HG03108 (cell line): ENCODE measurements at regions not wholly inside any gene's neighbourhood (a gene's known extent, or its start where the extent isn't known, plus 50 kb on each side); places are given as distances from the start of the nearest gene placed in this dataset.

Source experiments
- ATAC-seq: cut with Tn5 transposase; IDR thresholded peaks from one replicate; pipeline ENCODE4 v1.9.1; 2021; ENCODE audit warnings: moderate library complexity; ENCODE audit not compliant: unreplicated experiment

- ATAC-seq: no peak
Measured at GRCh38 chr5:158380661-158381060, 521.7 kb upstream of the CLINT1 start.

- no peak for ATAC-seq
Measured at GRCh38 chr5:158378931-158379330, 520.0 kb upstream of the CLINT1 start.

- no peak for ATAC-seq
Measured at GRCh38 chr5:158376679-158377078, 517.7 kb upstream of the CLINT1 start.

GRCh38 chr5:158375531-158375930 lies 516.6 kb upstream of the CLINT1 start:
- ATAC-seq: no peak

GRCh38 chr5:158373608-158374395 lies 514.9 kb upstream of the CLINT1 start:
- no peak for ATAC-seq

GRCh38 chr5:158369241-158369640 lies 510.3 kb upstream of the CLINT1 start:
- ATAC-seq: no peak

- no peak for ATAC-seq
Measured at GRCh38 chr5:158368686-158369085, 509.7 kb upstream of the CLINT1 start.

- no peak for ATAC-seq
Measured at GRCh38 chr5:158364367-158364766, 505.4 kb upstream of the CLINT1 start.

- no peak for ATAC-seq
Measured at GRCh38 chr5:158354958-158355357, 496.0 kb upstream of the CLINT1 start.

- no peak for ATAC-seq
Measured at GRCh38 chr5:158351485-158352125, 492.7 kb upstream of the CLINT1 start.

GRCh38 chr5:158349987-158350386 lies 491.0 kb upstream of the CLINT1 start:
- no peak for ATAC-seq

GRCh38 chr5:158344376-158344775 lies 485.4 kb upstream of the CLINT1 start:
- ATAC-seq: no peak

- no peak for ATAC-seq
Measured at GRCh38 chr5:158340608-158341007, 481.7 kb upstream of the CLINT1 start.

- ATAC-seq: no peak
Measured at GRCh38 chr5:158326256-158326655, 467.3 kb upstream of the CLINT1 start.

GRCh38 chr5:158324236-158324635 lies 465.3 kb upstream of the CLINT1 start:
- no peak for ATAC-seq

GRCh38 chr5:158322620-158323019 lies 463.7 kb upstream of the CLINT1 start:
- ATAC-seq: no peak

- ATAC-seq: no peak
Measured at GRCh38 chr5:158320934-158321333, 462.0 kb upstream of the CLINT1 start.

- ATAC-seq: no peak
Measured at GRCh38 chr5:158320178-158320674, 461.3 kb upstream of the CLINT1 start.

GRCh38 chr5:158317507-158317906 lies 458.6 kb upstream of the CLINT1 start:
- ATAC-seq: no peak

- ATAC-seq: no peak
Measured at GRCh38 chr5:158313733-158314464, 455.0 kb upstream of the CLINT1 start.

GRCh38 chr5:158313027-158313732 lies 454.2 kb upstream of the CLINT1 start:
- ATAC-seq: no peak
